ENCODE measurements at regions not wholly inside any gene's neighbourhood (a gene's known extent, or its start where the extent isn't known, plus 50 kb on each side); places are given as distances from the start of the nearest gene placed in this dataset.

DNA sequence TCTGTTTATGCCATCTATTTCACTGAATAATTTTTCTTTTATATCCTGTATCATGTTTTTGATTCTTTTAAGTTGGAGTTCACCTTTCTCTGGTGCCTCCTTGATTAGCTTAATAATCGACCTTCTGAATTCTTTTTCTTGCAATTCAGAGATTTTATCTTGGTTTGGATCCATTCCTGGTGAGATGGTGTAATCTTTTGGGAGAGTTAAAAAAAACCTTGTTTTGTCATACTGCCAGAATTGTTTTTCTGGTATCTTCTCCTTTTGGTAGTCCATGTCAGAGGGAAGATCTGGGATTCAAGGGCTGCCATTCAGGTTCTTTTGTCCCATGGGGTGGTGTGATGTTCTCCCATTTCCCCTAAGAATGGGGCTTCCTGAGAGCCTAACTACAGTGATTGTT lies 800.8 kb upstream of the TYRP1 start:
- Mint-ChIP-seq H3K4me3 (no peak overlapping the region), H3K27me3 (ENCODE audit: low read depth) (no peaks in the 10 kb centered on the region), H3K4me1 (ENCODE audit: low read depth) (no peaks in the 10 kb centered on the region), H3K9me3 (peaks cover 18% of the 10 kb centered on the region), H3K36me3 (ENCODE audit: low read depth) (no peaks in the 10 kb centered on the region), H3K27ac (no peak overlapping the region)
- CTCF ChIA-PET: no interaction called here
- intact Hi-C loops (cut with micrococcal nuclease): no loop called here
- DNase-seq: no peak

DNA sequence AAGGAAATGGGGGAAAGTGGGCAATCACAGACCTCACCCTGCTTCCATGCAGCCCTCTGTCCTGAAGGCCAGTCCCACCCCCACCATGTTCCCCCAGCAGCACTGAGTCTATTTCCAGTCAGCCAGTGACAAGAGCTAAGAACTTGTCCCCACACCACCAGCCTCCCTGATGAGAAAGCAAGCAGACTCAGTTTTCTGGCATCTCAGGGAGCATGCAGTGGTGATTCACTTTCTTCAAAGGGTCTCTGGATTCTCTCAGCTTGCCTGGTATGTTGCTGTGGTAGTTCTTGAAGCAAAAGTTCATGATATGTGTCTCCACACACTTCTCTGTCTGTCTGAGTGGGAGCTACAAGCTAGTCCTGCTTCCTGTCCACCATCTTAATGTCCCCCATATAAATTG lies 799.9 kb upstream of the TYRP1 start:
- H3K27ac Mint-ChIP-seq: no peak overlapping the region
- no peaks in the 10 kb centered on the region for H3K36me3 Mint-ChIP-seq (ENCODE audit: low read depth)
- no peak overlapping the region for H3K4me3 Mint-ChIP-seq
- no peaks in the 10 kb centered on the region for H3K4me1 Mint-ChIP-seq (ENCODE audit: low read depth)
- intact Hi-C loops (cut with micrococcal nuclease): no loop called here
- no peak for DNase-seq
- CTCF ChIA-PET: no interaction called here
- H3K9me3 Mint-ChIP-seq: peaks cover 20% of the 10 kb centered on the region
- H3K27me3 Mint-ChIP-seq (ENCODE audit: low read depth): no peaks in the 10 kb centered on the region

DNA sequence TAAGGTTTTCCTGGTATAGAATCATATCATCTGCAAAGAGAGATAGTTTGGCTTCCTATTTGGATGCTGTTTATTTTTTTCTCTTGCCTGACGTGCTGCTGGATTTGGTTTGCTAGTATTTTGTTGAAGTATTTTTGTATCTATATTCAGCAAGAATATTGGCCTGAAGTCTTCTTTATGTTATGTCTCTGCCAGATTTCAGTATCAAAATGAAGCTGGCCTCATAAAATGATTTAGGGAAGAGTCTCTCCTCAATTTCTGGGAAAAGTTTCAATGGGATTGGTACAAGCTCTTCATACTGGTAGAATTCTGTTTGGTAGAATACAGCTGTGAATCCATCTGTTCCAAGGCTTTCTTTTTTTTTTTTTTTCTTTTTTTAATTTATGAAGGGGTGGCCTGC lies 799.0 kb upstream of the TYRP1 start:
- no peaks in the 10 kb centered on the region for H3K4me1 Mint-ChIP-seq (ENCODE audit: low read depth)
- H3K4me3 Mint-ChIP-seq: no peak overlapping the region
- no peak overlapping the region for H3K27ac Mint-ChIP-seq
- H3K9me3 Mint-ChIP-seq: peaks cover 20% of the 10 kb centered on the region
- H3K27me3 Mint-ChIP-seq (ENCODE audit: low read depth): no peaks in the 10 kb centered on the region
- no peak for DNase-seq
- intact Hi-C loops (cut with micrococcal nuclease): no loop called here
- H3K36me3 Mint-ChIP-seq (ENCODE audit: low read depth): no peaks in the 10 kb centered on the region
- CTCF ChIA-PET: no interaction called here

- intact Hi-C loops (cut with micrococcal nuclease): no loop called here
- DNase-seq: no peak
- H3K4me3 Mint-ChIP-seq: no peak overlapping the region
- no peaks in the 10 kb centered on the region for H3K27me3 Mint-ChIP-seq (ENCODE audit: low read depth)
- CTCF ChIA-PET: no interaction called here
- no peaks in the 10 kb centered on the region for H3K36me3 Mint-ChIP-seq (ENCODE audit: low read depth)
- H3K9me3 Mint-ChIP-seq: peaks cover 19% of the 10 kb centered on the region
- no peak overlapping the region for H3K27ac Mint-ChIP-seq
- H3K4me1 Mint-ChIP-seq (ENCODE audit: low read depth): no peaks in the 10 kb centered on the region
These were observed 790.6 kb upstream of the TYRP1 start for GRCh38 chr9:11902610-11903009.

DNA sequence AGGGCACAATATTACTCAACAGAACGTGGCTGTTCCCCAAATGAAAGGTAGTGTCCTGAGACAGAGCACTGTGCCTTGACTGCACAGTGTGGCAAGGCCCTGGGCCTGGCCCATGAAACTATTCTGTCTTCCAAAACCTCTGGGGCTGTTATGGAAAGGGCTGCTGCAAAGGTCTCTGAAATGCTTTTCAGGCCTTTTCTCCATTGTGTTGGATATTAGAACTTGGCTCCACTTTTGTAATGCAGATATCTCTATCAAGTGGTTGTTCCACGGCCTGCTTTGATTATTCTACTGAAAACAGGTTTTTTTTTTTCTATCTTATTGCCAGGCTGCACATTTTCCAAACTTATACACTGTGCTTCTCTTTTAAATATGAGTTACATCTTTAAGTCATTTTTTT lies 777.5 kb upstream of the TYRP1 start:
- Mint-ChIP-seq H3K4me1 (ENCODE audit: low read depth) (no peaks in the 10 kb centered on the region), H3K27ac (no peak overlapping the region), H3K27me3 (ENCODE audit: low read depth) (no peaks in the 10 kb centered on the region), H3K36me3 (ENCODE audit: low read depth) (peaks cover 3% of the 10 kb centered on the region), H3K9me3 (peaks cover 11% of the 10 kb centered on the region), H3K4me3 (no peak overlapping the region)
- no peak for DNase-seq
- intact Hi-C loops (cut with micrococcal nuclease): no loop called here
- CTCF ChIA-PET: no interaction called here

DNA sequence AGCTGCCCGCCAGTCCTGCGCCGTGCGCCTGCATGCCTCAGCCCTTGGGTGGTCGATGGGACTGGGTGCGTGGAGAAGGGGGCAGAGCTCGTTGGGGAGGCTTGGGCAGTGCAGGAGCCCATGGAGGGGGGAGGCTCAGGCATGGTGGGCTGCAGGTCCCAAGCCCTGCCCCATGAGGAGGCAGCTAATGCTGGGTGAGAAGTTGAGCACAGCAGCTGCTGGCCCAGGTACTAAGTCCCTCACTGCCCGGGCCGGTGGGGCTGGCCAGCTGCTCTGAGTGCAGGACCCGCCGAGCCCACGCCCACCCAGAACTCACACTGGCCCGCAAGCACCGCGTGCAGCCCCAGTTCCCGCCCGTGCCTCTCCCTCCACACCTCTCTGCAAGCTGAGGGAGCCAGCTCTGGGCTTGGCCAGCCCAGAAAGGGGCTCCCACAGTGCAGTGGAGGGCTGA lies 764.3 kb upstream of the TYRP1 start:
- H3K27ac Mint-ChIP-seq: no peak overlapping the region
- H3K36me3 Mint-ChIP-seq (ENCODE audit: low read depth): no peaks in the 10 kb centered on the region
- no peak overlapping the region for H3K4me3 Mint-ChIP-seq

GRCh38 chr9:11931109-11931508 lies 762.1 kb upstream of the TYRP1 start:
- H3K36me3 Mint-ChIP-seq (ENCODE audit: low read depth): no peaks in the 10 kb centered on the region
- H3K9me3 Mint-ChIP-seq: peaks cover 8% of the 10 kb centered on the region
- no peak overlapping the region for H3K27ac Mint-ChIP-seq
- no peaks in the 10 kb centered on the region for H3K27me3 Mint-ChIP-seq (ENCODE audit: low read depth)
- H3K4me1 Mint-ChIP-seq (ENCODE audit: low read depth): no peaks in the 10 kb centered on the region
- CTCF ChIA-PET: no interaction called here
- no peak overlapping the region for H3K4me3 Mint-ChIP-seq
- intact Hi-C loops (cut with micrococcal nuclease): no loop called here
- no peak for DNase-seq

More for the DNA sequence above, 764.3 kb upstream of the TYRP1 start:
- peaks cover 8% of the 10 kb centered on the region for H3K9me3 Mint-ChIP-seq
- no peak for DNase-seq
- CTCF ChIA-PET: no interaction called here
- intact Hi-C loops (cut with micrococcal nuclease): no loop called here
- no peaks in the 10 kb centered on the region for H3K4me1 Mint-ChIP-seq (ENCODE audit: low read depth)
- H3K27me3 Mint-ChIP-seq (ENCODE audit: low read depth): no peaks in the 10 kb centered on the region

GRCh38 chr9:11931751-11932150 lies 761.4 kb upstream of the TYRP1 start:
- H3K4me3 Mint-ChIP-seq: no peak overlapping the region
- no peaks in the 10 kb centered on the region for H3K4me1 Mint-ChIP-seq (ENCODE audit: low read depth)
- intact Hi-C loops (cut with micrococcal nuclease): no loop called here
- peaks cover 11% of the 10 kb centered on the region for H3K9me3 Mint-ChIP-seq
- CTCF ChIA-PET: no interaction called here
- no peak for DNase-seq
- no peaks in the 10 kb centered on the region for H3K36me3 Mint-ChIP-seq (ENCODE audit: low read depth)
- no peak overlapping the region for H3K27ac Mint-ChIP-seq
- no peaks in the 10 kb centered on the region for H3K27me3 Mint-ChIP-seq (ENCODE audit: low read depth)

- CTCF ChIA-PET: no interaction called here
- H3K36me3 Mint-ChIP-seq (ENCODE audit: low read depth): no peaks in the 10 kb centered on the region
- no peak overlapping the region for H3K4me3 Mint-ChIP-seq
- H3K27me3 Mint-ChIP-seq (ENCODE audit: low read depth): no peaks in the 10 kb centered on the region
- no peaks in the 10 kb centered on the region for H3K4me1 Mint-ChIP-seq (ENCODE audit: low read depth)
- peaks cover 10% of the 10 kb centered on the region for H3K9me3 Mint-ChIP-seq
- DNase-seq: no peak
- H3K27ac Mint-ChIP-seq: no peak overlapping the region
- intact Hi-C loops (cut with micrococcal nuclease): no loop called here
These were observed 759.3 kb upstream of the TYRP1 start for GRCh38 chr9:11933926-11934325.

DNA sequence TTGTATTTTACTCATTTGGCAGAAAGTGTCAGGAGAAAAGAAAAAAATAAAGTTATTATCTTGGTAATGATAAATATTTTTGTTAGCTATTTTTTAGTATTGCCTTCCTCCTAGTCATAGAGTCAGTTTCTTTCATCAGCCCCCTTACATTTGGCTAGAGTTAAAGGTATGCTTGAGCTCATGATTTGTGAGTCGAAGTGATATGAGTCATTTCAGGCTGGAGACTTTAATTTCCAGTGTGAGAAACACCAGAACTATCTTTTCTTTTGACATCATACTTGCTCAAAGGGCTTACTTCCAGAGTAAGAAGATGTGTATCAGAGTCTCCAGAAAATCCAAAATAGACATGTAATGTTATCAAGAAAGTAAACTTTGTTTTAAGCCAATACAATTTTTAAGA lies 746.7 kb upstream of the TYRP1 start:
- peaks cover 9% of the 10 kb centered on the region for H3K9me3 Mint-ChIP-seq
- CTCF ChIA-PET: interaction anchor here (0.6 kb wide), 1 partner anchor 77 kb away, joined by 3 read pairs; no protein-coding TSS in a partner anchor
- no peaks in the 10 kb centered on the region for H3K27me3 Mint-ChIP-seq (ENCODE audit: low read depth)
- H3K36me3 Mint-ChIP-seq (ENCODE audit: low read depth): no peaks in the 10 kb centered on the region
- no peak overlapping the region for H3K4me3 Mint-ChIP-seq
- no peaks in the 10 kb centered on the region for H3K4me1 Mint-ChIP-seq (ENCODE audit: low read depth)
- H3K27ac Mint-ChIP-seq: no peak overlapping the region
- intact Hi-C loops (cut with micrococcal nuclease): no loop called here
- no peak for DNase-seq

DNA sequence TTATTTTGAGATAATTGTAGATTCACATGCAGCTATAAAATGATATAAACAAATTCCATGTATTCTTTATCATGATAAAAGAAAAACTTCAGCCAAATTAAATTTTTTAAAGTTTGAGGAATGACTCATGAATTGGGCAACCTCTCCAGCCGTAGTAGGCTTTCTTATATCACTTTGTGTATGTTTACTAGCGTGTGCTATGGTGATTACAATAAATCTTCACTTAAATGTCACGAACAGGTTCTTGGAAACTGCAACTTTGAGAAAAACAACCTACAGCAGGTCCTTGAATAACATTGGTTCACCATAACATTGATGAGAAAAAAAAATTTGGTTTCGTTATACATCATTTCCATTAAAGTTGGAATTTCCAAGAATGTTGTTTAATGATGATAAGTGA lies 730.9 kb upstream of the TYRP1 start:
- CTCF ChIA-PET: no interaction called here
- peaks cover 19% of the 10 kb centered on the region for H3K9me3 Mint-ChIP-seq
- intact Hi-C loops (cut with micrococcal nuclease): no loop called here
- H3K36me3 Mint-ChIP-seq (ENCODE audit: low read depth): no peaks in the 10 kb centered on the region
- H3K27me3 Mint-ChIP-seq (ENCODE audit: low read depth): no peaks in the 10 kb centered on the region
- no peak overlapping the region for H3K4me3 Mint-ChIP-seq
- no peak overlapping the region for H3K27ac Mint-ChIP-seq
- no peaks in the 10 kb centered on the region for H3K4me1 Mint-ChIP-seq (ENCODE audit: low read depth)
- no peak for DNase-seq

GRCh38 chr9:11966786-11967185 lies 726.4 kb upstream of the TYRP1 start:
- CTCF ChIA-PET: no interaction called here
- no peak for DNase-seq
- no peak overlapping the region for H3K4me3 Mint-ChIP-seq
- H3K27me3 Mint-ChIP-seq (ENCODE audit: low read depth): no peaks in the 10 kb centered on the region
- no peak overlapping the region for H3K27ac Mint-ChIP-seq
- no peaks in the 10 kb centered on the region for H3K4me1 Mint-ChIP-seq (ENCODE audit: low read depth)
- intact Hi-C loops (cut with micrococcal nuclease): no loop called here
- peaks cover 13% of the 10 kb centered on the region for H3K9me3 Mint-ChIP-seq
- no peaks in the 10 kb centered on the region for H3K36me3 Mint-ChIP-seq (ENCODE audit: low read depth)

DNA sequence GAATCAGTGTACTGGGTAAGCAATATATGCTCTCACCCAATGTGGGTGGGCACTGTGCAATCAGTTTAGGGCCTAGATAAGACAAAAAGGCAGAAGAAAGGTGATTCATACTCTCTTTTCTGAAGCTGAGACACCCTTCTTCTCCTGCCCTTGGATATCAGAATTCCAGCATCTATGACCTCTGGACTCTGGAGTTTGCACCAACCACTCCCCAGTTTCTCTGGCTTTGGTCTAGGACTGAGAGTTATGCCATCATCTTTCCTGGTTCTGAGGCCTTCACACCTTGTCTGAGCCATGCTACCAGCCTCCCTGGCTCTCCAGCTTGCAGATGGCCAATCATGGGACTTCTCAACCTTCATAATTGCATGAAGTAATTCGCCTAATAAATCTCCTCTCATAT lies 724.6 kb upstream of the TYRP1 start:
- Mint-ChIP-seq H3K4me1 (ENCODE audit: low read depth) (no peaks in the 10 kb centered on the region), H3K27ac (no peak overlapping the region), H3K27me3 (ENCODE audit: low read depth) (no peaks in the 10 kb centered on the region), H3K36me3 (ENCODE audit: low read depth) (no peaks in the 10 kb centered on the region), H3K4me3 (no peak overlapping the region), H3K9me3 (peaks cover 9% of the 10 kb centered on the region)
- no peak for DNase-seq
- CTCF ChIA-PET: no interaction called here
- intact Hi-C loops (cut with micrococcal nuclease): no loop called here

- CTCF ChIA-PET: no interaction called here
- Mint-ChIP-seq H3K27me3 (ENCODE audit: low read depth) (no peaks in the 10 kb centered on the region), H3K27ac (no peak overlapping the region), H3K36me3 (ENCODE audit: low read depth) (no peaks in the 10 kb centered on the region), H3K4me3 (no peak overlapping the region), H3K9me3 (peaks cover 6% of the 10 kb centered on the region), H3K4me1 (ENCODE audit: low read depth) (no peaks in the 10 kb centered on the region)
- DNase-seq: no peak
- intact Hi-C loops (cut with micrococcal nuclease): no loop called here
These were observed 720.2 kb upstream of the TYRP1 start for GRCh38 chr9:11973011-11973410.
